ENCODE measurements at regions not wholly inside any gene's neighbourhood (a gene's known extent, or its start where the extent isn't known, plus 50 kb on each side); places are given as distances from the start of the nearest gene placed in this dataset.

DNA sequence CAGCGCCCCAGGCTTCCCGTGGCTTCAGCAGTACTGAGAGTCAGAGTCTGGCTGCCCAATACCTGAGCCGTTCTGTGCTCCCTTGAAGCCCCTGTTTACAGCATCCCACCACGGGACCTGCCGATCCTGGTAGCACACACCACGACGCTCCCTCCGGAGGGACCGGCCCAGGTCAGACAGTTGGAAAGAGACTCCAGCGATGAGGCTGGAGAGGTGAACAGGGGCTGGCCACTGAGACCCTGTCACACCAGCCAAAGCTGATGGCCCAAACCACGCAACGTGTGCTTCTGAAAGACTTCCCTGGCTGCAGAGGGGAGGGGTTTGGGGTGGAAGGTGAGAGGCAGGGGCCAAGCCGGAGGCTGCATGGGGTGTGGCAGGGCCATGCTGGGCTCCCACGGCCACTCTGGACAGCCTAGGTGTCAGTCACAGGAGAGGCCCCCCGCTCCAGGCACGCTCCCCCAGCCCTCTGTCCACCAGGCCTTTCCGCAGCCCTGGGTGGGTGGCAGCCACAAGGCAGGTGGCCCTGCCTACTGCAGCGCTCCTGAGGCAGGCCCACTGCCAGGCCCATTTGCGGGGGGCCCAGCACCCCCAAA lies 140.2 kb upstream of the CHST15 start:
- DNase-seq (ENCODE audit: low read depth, low spot score) (no peak), ATAC-seq (no peak), FAIRE-seq (no peak)
- Histone ChIP-seq H3K9me3 (replicated peaks; ENCODE audit: control insufficient read depth, insufficient read depth, low read length) (no peaks in the 10 kb centered on the region), H2AFZ (ENCODE audit: control insufficient read depth, low read depth, low read length) (no peak overlapping the region), H3K9ac (ENCODE audit: control insufficient read depth, insufficient read depth, low read length) (no peak overlapping the region), H3K4me2 (ENCODE audit: control insufficient read depth, insufficient read depth) (no peak overlapping the region), H3K27ac (ENCODE audit: control insufficient read depth, insufficient read depth) (no peak overlapping the region), H3K36me3 (ENCODE audit: control insufficient read depth in 2 of 2, insufficient read depth in 2 of 2, low read length in 1 of 2) (no peaks in the 10 kb centered on the region), H4K20me1 (ENCODE audit: control insufficient read depth, insufficient read depth) (no peaks in the 10 kb centered on the region), H3K4me1 (ENCODE audit: control insufficient read depth, insufficient read depth, low read length) (no peaks in the 10 kb centered on the region), H3K79me2 (ENCODE audit: control insufficient read depth, insufficient read depth, low read length) (no peaks in the 10 kb centered on the region), H3K27me3 (replicated peaks in 1 of 2; ENCODE audit: control insufficient read depth in 2 of 2, insufficient read depth in 2 of 2, low read length in 1 of 2) (no peaks in the 10 kb centered on the region; a peak in 1 of 4 replicates), H3K4me3 (no peak overlapping the region)
- no peak for TF ChIP-seq JUND (IDR thresholded peaks at IDR 0.05; ENCODE audit: low read depth, low read length)
- TF ChIP-seq SP1 (IDR thresholded peaks at IDR 0.05; ENCODE audit: low read depth, low read length): no peak
- no peak for TF ChIP-seq CHD2 (IDR thresholded peaks at IDR 0.05; ENCODE audit: borderline replicate concordance, low read depth, low read length)
- TF ChIP-seq CHD4 (IDR thresholded peaks at IDR 0.05): no peak
- no peak for TF ChIP-seq BCL3 (IDR thresholded peaks at IDR 0.05; ENCODE audit: borderline replicate concordance, insufficient read depth, low read depth, low read length, poor library complexity, severe bottlenecking)
- TF ChIP-seq MYB (IDR thresholded peaks at IDR 0.05; ENCODE audit: borderline replicate concordance, low read depth, low read length): no peak
- TF ChIP-seq RCOR1 (conservative IDR thresholded peaks at IDR 0.05; ENCODE audit: low read depth, low read length): no peak
- no peak for TF ChIP-seq RAD21 (IDR thresholded peaks at IDR 0.05; ENCODE audit: insufficient read depth, low read depth, low read length)
- TF ChIP-seq PML (IDR thresholded peaks at IDR 0.05; ENCODE audit: low read length): no peak
- TF ChIP-seq SREBF1 (IDR thresholded peaks at IDR 0.05; ENCODE audit: low read length): no peak
- TF ChIP-seq KAT2A (conservative IDR thresholded peaks at IDR 0.05; ENCODE audit: control insufficient read depth, low read depth, low read length): no peak
- TF ChIP-seq BACH1 (IDR thresholded peaks at IDR 0.05; ENCODE audit: borderline replicate concordance): no peak
- TF ChIP-seq ZZZ3 (IDR thresholded peaks at IDR 0.05; ENCODE audit: control insufficient read depth, insufficient read length, low read depth): no peak
- TF ChIP-seq MLLT1 (IDR thresholded peaks at IDR 0.05): no peak
- RAD21 ChIA-PET (ENCODE audit: unreplicated experiment): no interaction called here
- POLR2A ChIA-PET: no interaction called here
- intact Hi-C loops (cut with micrococcal nuclease; ENCODE audit: unreplicated experiment): no loop called here
- CTCF ChIA-PET: no interaction called here
- no TSS peak for BruUV-seq (replicated peaks)
- in situ Hi-C loops (cut with MboI): no loop called here
- SMC1A ChIA-PET (ENCODE audit: uncharacterized antibody, unreplicated experiment): interaction anchor here (1.2 to 2.3 kb wide), 3 partner anchors 21 to 52 kb away, joined by 3 to 6 read pairs (median 3); no protein-coding TSS in a partner anchor
- 53% methylated on average over 18 of the region's 19 CpGs for WGBS (ENCODE audit: insufficient coverage, insufficient replicate concordance, low lambda C conversion rate, missing lambda C conversion rate)

Measured in GM12878 (cell line).